ENCODE measurements at regions not wholly inside any gene's neighbourhood (a gene's known extent, or its start where the extent isn't known, plus 50 kb on each side); places are given as distances from the start of the nearest gene placed in this dataset.

GRCh38 chr6:114419175-114419574, 76.4 kb upstream of the HS3ST5 start (continued):
- TF ChIP-seq HDGF (IDR thresholded peaks at IDR 0.05) (no peak), PML (IDR thresholded peaks at IDR 0.05; ENCODE audit: low read length) (no peak), SUZ12 (IDR thresholded peaks at IDR 0.05; ENCODE audit: unreplicated experiment) (no peak), ZZZ3 (IDR thresholded peaks at IDR 0.05; ENCODE audit: control insufficient read depth, insufficient read length, low read depth) (no peak), SPI1 (IDR thresholded peaks at IDR 0.05; ENCODE audit: borderline replicate concordance, insufficient read depth, low read depth, low read length) (no peak), CHD2 (IDR thresholded peaks at IDR 0.05; ENCODE audit: borderline replicate concordance, low read depth, low read length) (no peak), BCL11A (IDR thresholded peaks at IDR 0.05; ENCODE audit: low read depth, low read length) (peak; percentile 56), YY1 (IDR thresholded peaks at IDR 0.05; ENCODE audit: low read depth, low read length) (no peak), SMAD5 (IDR thresholded peaks at IDR 0.05; ENCODE audit: low read depth) (no peak), RELA (IDR thresholded peaks at IDR 0.05; ENCODE audit: borderline replicate concordance, partially characterized antibody) (no peak), CBFB (IDR thresholded peaks at IDR 0.05; ENCODE audit: low read depth) (no peak), MXI1 (IDR thresholded peaks at IDR 0.05; ENCODE audit: low read depth, low read length) (no peak), E4F1 (IDR thresholded peaks at IDR 0.05; ENCODE audit: borderline replicate concordance, partially characterized antibody) (no peak), RUNX3 (IDR thresholded peaks at IDR 0.05; ENCODE audit: low read length) (peak; percentile 88), ZNF384 (IDR thresholded peaks at IDR 0.05; ENCODE audit: borderline replicate concordance, low read depth, low read length) (peak; percentile 16; the same call in 1 of the 2 replicates), MAX (IDR thresholded peaks at IDR 0.05; ENCODE audit: low read depth, low read length) (no peak), USF2 (IDR thresholded peaks at IDR 0.05; ENCODE audit: borderline replicate concordance, low read depth, low read length) (no peak), RCOR1 (conservative IDR thresholded peaks at IDR 0.05; ENCODE audit: low read depth, low read length) (no peak), EP300 (IDR thresholded peaks at IDR 0.05; ENCODE audit: borderline replicate concordance in 1 of 2, control insufficient read depth in 1 of 2, low read depth in 2 of 2, low read length in 2 of 2) (peak; percentile 34 to 55; a peak in 2 of 4 replicates)
- TF ChIP-seq, protein P1, sequence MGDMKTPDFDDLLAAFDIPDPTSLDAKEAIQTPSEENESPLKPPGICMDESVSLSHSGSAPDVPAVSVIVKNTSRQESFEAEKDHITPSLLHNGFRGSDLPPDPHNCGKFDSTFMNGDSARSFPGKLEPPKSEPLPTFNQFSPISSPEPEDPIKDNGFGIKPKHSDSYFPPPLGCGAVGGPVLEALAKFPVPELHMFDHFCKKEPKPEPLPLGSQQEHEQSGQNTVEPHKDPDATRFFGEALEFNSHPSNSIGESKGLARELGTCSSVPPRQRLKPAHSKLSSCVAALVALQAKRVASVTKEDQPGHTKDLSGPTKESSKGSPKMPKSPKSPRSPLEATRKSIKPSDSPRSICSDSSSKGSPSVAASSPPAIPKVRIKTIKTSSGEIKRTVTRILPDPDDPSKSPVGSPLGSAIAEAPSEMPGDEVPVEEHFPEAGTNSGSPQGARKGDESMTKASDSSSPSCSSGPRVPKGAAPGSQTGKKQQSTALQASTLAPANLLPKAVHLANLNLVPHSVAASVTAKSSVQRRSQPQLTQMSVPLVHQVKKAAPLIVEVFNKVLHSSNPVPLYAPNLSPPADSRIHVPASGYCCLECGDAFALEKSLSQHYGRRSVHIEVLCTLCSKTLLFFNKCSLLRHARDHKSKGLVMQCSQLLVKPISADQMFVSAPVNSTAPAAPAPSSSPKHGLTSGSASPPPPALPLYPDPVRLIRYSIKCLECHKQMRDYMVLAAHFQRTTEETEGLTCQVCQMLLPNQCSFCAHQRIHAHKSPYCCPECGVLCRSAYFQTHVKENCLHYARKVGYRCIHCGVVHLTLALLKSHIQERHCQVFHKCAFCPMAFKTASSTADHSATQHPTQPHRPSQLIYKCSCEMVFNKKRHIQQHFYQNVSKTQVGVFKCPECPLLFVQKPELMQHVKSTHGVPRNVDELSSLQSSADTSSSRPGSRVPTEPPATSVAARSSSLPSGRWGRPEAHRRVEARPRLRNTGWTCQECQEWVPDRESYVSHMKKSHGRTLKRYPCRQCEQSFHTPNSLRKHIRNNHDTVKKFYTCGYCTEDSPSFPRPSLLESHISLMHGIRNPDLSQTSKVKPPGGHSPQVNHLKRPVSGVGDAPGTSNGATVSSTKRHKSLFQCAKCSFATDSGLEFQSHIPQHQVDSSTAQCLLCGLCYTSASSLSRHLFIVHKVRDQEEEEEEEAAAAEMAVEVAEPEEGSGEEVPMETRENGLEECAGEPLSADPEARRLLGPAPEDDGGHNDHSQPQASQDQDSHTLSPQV (IDR thresholded peaks at IDR 0.05): no peak
- TF ChIP-seq, protein P2, sequence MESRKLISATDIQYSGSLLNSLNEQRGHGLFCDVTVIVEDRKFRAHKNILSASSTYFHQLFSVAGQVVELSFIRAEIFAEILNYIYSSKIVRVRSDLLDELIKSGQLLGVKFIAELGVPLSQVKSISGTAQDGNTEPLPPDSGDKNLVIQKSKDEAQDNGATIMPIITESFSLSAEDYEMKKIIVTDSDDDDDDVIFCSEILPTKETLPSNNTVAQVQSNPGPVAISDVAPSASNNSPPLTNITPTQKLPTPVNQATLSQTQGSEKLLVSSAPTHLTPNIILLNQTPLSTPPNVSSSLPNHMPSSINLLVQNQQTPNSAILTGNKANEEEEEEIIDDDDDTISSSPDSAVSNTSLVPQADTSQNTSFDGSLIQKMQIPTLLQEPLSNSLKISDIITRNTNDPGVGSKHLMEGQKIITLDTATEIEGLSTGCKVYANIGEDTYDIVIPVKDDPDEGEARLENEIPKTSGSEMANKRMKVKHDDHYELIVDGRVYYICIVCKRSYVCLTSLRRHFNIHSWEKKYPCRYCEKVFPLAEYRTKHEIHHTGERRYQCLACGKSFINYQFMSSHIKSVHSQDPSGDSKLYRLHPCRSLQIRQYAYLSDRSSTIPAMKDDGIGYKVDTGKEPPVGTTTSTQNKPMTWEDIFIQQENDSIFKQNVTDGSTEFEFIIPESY (IDR thresholded peaks at IDR 0.05): no peak
- TF ChIP-seq, protein P3, sequence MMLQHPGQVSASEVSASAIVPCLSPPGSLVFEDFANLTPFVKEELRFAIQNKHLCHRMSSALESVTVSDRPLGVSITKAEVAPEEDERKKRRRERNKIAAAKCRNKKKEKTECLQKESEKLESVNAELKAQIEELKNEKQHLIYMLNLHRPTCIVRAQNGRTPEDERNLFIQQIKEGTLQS (IDR thresholded peaks at IDR 0.05; ENCODE audit: borderline replicate concordance, extremely low read depth, low read depth, low read length): no peak
